Eye (tissue), 1 donor: ENCODE measurements at regions not wholly inside any gene's neighbourhood (a gene's known extent, or its start where the extent isn't known, plus 50 kb on each side); places are given as distances from the start of the nearest gene placed in this dataset.
"Not testable (repeated sequence)": the region's sequence is repeated elsewhere in the genome, so short reads cannot be mapped to it uniquely, and the experiment has no call there.

Source experiments
- DNase-seq: peaks from one replicate; pipeline ENCODE4 v3.0.0-alpha.2; 2015

DNA sequence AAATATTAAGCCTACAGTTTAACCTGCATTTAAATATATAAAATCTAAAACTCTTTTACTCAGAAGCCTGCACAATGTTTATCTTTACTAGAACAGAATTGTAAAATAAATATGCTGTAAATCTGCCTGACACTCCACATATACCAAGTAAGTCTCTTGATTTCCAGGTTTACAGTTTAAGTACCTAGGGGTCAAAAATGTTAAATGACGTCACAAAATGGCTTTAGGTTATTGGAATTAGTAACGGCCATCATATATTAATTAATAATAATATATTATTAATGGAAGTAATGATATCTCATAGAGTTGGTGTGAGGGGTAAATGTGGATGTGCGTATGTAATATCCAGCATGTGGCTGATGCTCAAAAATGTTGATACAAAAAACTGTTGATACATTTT is 114.8 kb upstream of the ANO5 start:
- DNase-seq, result no peak

- DNase-seq, result peak; percentile 50
Observed at GRCh38 chr11:22079133-22079872, 113.6 kb upstream of the ANO5 start.

DNA sequence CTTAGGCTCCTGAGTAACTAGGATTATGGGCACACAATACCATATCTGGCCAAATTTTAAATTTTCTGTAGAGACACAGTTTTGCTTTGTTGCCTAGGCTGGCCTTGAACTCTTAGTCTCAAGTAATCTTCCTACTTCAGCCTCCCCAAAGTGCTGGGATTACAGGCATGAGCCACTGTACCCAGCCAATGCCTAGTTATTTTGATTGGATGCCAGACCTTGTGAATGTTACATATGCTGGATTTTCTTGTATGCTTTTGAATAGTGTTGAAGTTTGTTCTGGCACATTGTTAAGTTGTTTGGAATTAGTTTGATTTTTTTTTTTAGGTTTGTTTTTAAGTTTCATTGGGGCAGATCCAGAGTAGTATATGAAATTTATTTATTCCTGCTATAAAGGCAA is 110.7 kb upstream of the ANO5 start:
- DNase-seq, result no peak

DNA sequence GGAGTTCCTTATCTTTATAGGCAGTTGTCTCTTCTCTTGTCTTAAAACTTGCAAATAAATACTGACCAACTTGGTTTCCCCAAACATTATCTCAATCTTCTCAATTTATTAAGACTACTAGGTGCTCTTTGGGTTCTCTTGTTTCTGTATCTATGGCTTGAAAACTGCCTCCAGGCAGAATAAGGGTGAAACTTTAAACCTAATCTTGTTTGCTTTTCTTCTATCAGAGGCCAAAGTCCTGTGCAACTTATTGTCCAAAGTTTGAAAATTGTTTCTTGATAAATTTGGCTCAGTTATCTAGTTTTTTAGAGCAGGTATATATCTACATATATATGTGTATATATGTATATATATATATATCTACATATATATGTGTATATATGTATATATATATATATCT is 110.1 kb upstream of the ANO5 start:
- no peak for DNase-seq

DNA sequence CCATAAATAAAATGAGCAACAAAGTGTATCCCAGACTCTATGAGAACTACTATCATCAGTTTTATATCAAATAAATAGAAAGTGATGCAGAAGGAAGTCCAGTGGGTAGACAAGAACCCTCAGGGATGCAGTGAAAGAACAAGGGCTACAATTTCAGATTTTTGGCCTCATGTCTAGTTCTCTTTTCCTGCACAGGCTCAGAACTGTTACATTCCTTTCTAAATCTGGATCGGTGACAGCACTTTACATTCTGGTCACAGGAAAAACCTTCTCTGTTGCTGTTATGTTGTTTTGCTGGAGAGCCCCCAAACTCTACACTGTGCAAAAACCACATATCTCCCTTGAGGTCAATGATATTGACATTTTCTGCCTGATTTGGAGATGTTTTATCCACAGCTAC is 108.8 kb upstream of the ANO5 start:
- peak; percentile 29 for DNase-seq

- DNase-seq, result no peak
Observed at GRCh38 chr11:22084564-22084963, 108.3 kb upstream of the ANO5 start.

DNA sequence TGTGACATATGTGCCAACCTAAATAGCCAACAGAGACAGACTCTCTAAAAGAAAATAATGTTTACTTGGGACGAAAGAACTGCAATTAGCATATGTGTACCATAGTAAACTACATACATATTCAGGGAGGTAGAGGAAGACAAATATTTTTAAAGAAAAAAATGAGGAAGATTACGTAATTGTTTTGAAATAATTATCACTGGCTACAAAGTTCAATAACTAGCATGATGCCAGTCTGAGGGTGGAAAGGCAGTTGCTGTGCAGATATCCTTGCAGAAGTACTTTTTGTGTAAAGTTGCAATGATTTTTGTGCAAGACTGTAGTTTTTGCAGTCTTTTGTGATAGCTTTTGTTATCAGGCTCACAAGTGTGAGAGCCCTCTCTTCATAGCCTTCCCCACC is 103.3 kb upstream of the ANO5 start:
- no peak for DNase-seq

DNA sequence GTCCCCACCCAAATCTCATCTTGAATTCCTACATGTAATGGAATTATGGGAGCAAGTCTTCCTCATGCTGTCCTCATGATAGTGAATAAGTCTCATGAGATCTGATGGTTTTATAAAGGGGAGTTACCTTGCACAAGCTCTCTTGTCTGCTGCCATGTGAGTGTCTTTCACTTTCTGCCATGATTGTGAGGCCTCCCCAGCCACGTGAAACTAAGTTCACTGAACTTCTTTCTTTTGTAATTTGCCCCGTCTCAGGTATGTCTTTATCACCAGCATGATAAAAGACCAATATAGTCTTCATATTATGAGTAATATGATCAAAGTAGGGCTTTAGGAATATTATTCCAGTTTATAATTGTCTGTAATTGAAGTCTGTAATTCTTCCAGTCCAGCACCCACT is 86.3 kb upstream of the ANO5 start:
- no peak for DNase-seq

DNA sequence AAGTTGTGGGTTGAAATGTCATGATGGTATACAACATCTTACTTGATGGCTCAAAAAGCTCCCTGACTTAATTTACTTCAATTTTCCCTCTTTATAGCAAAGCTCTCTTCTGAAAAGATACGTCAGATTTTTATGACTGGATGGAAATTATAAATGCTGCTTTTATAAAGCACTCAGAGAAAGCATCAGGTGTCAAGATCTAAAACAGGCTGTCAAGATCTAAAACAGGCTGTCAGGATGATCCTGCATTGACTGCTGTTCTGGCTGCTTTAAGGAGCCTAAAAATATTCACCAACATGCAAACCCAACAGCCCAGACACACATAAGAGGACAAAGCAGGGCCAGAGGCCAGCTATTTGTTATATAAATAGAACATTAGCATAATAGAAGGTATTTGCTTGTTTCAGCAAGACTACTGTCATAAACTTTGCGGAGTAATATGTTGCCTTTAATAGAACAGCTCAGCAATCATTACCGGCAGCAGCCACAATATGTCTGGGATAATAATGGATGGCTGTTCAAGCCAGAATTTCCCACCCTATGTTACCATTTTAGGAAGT is 77.3 kb upstream of the ANO5 start:
- DNase-seq, result no peak

DNA sequence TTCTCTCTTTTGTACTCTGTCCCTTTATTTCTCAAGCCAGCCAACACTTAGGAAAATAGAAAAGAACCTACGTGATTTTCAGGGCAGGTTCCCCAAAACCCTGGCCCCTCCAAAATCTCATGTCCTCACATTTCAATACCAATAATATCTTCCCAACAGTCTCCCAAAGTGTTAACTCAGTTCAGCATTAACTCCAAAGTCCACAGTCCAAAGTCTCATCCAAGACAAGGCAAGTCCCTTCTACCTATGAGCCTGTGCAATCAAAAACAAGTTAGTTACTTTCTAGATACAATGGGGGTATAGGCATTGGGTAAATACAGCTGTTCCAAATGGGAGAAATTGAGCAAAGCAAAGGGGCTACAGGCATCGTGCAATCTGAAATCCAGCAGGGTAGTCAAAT is 64.9 kb upstream of the ANO5 start:
- not testable (repeated sequence) for DNase-seq

GRCh38 chr11:22130462-22131053 is 62.3 kb upstream of the ANO5 start:
- DNase-seq, result peak; percentile 52

DNA sequence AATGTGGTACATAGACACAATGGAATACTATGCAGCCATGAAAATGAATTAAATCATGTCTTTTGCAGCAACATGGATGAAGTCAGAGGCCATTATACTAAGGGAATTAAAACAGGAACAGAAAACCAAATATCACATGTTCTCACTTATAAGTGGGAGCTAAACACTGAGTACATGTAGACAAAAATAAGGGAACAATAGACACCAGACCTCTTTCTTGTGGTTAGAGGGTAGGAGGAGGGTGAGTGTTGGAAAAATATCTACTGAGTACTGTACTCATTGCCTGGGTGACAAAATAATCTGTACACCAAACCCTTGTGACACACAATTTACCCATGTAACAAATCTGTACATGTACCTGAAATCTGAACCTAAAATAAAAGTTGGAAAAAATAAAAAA is 59.1 kb upstream of the ANO5 start:
- no peak for DNase-seq

DNA sequence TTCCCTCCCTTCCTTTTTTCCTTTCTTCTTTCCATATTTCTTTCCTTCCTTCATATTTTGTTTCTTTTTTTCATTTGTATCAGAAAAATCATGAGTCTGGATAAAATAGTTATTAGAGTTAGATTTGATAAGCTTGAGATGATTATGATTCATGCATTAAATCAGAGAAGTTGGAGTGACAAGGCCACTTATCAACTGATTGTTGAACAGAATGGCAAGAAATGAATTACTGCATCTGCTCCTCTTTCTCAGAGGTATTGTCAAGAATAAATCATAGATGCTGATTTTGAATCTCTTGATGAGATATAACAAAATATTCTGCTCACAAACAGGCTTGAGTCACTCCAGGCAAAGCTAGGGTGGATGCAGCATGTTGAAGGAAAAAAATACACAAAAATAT is 54.6 kb upstream of the ANO5 start:
- DNase-seq, result no peak
